ENCODE measurements at regions not wholly inside any gene's neighbourhood (a gene's known extent, or its start where the extent isn't known, plus 50 kb on each side); places are given as distances from the start of the nearest gene placed in this dataset.

- TF ChIP-seq CTCF (IDR thresholded peaks at IDR 0.05): no peak
- no peak for TF ChIP-seq POLR2AphosphoS5 (IDR thresholded peaks at IDR 0.05)
Observed at GRCh38 chr5:164600929-164601535, 1095.6 kb downstream of the MAT2B start.

Data from transverse colon (tissue), 4 donors.